SK-N-SH treated with all-trans-retinoic acid at 6 μM for 48 hours (cell line): ENCODE measurements at regions not wholly inside any gene's neighbourhood (a gene's known extent, or its start where the extent isn't known, plus 50 kb on each side); places are given as distances from the start of the nearest gene placed in this dataset.

Source experiments
- CREB5 ChIP-seq: fragments of 250-450 bp; sonication (Bioruptor Pico); IDR thresholded peaks from 2 replicates; pipeline ENCODE4 v1.5.1; 2020; ENCODE audit warnings: low read depth, mild to moderate bottlenecking, moderate library complexity
- CSRNP3 ChIP-seq: fragments of 250-450 bp; sonication (Bioruptor Pico); IDR thresholded peaks from 2 replicates; pipeline ENCODE4 v1.5.1; 2021; ENCODE audit warnings: mild to moderate bottlenecking, moderate library complexity
- GLIS3 ChIP-seq: fragments of 250-450 bp; sonication (Bioruptor Pico); IDR thresholded peaks from 2 replicates; pipeline ENCODE4 v1.5.0; 2020; ENCODE audit warnings: mild to moderate bottlenecking, moderate library complexity
- ISL1 ChIP-seq: fragments of 250-450 bp; sonication (Bioruptor Pico); IDR thresholded peaks from 2 replicates; pipeline ENCODE4 v2.1.2; 2022; ENCODE audit warnings: mild to moderate bottlenecking, moderate library complexity
- PATZ1 ChIP-seq: fragments of 250-450 bp; sonication (Bioruptor Pico); IDR thresholded peaks from 2 replicates; pipeline ENCODE4 v1.8.0; 2020; ENCODE audit warnings: mild to moderate bottlenecking, moderate library complexity, borderline replicate concordance
- RARB ChIP-seq: fragments of 250-450 bp; sonication (Bioruptor Pico); IDR thresholded peaks from 2 replicates; pipeline ENCODE4 v1.8.0; 2021; ENCODE audit warnings: mild to moderate bottlenecking, moderate library complexity
- TSHZ2 ChIP-seq: fragments of 250-450 bp; sonication (Bioruptor Pico); IDR thresholded peaks from 2 replicates; pipeline ENCODE4 v1.5.0; 2020; ENCODE audit warnings: mild to moderate bottlenecking, moderate library complexity
- ZFP3 ChIP-seq: fragments of 250-450 bp; sonication (Bioruptor Pico); IDR thresholded peaks from 2 replicates; pipeline ENCODE4 v1.5.0; 2020; ENCODE audit warnings: mild to moderate bottlenecking, moderate library complexity
- ZFP30 ChIP-seq: fragments of 450-650 bp; formaldehyde crosslinking; IDR thresholded peaks from 2 replicates; pipeline ENCODE4 v1.5.0; 2022; ENCODE audit warnings: mild to moderate bottlenecking, moderate library complexity

- TF ChIP-seq ZFP30 (CRISPR knock-in tag) (no peak), CSRNP3 (CRISPR knock-in tag) (no peak), RARB (no peak), ISL1 (CRISPR knock-in tag) (no peak), ZFP3 (CRISPR knock-in tag) (no peak), TSHZ2 (CRISPR knock-in tag) (no peak), GLIS3 (no peak), CREB5 (CRISPR knock-in tag) (no peak), PATZ1 (CRISPR knock-in tag) (no peak)
These were observed 763.1 kb downstream of the UQCRFS1 start for GRCh38 chr19:28449803-28450202.
